Ectodermal cell (in vitro differentiated cells): ENCODE measurements at regions not wholly inside any gene's neighbourhood (a gene's known extent, or its start where the extent isn't known, plus 50 kb on each side); places are given as distances from the start of the nearest gene placed in this dataset.
"Not testable (repeated sequence)": the region's sequence is repeated elsewhere in the genome, so short reads cannot be mapped to it uniquely, and the experiment has no call there.

ENCODE experiments used
- H3K27ac ChIP-seq: 2 replicates; pipeline ENCODE4 v1.7.0; 2013; ENCODE audit warnings: mild to moderate bottlenecking, low read depth, low read length; ENCODE audit not compliant: insufficient read depth, poor library complexity, severe bottlenecking
- H3K27me3 ChIP-seq: 2 replicates; pipeline ENCODE4 v1.7.0; 2013; ENCODE audit warnings: mild to moderate bottlenecking, low read length; ENCODE audit not compliant: insufficient read depth, control insufficient read depth, poor library complexity, severe bottlenecking
- H3K36me3 ChIP-seq: one replicate; pipeline ENCODE4 v1.7.0; 2013; ENCODE audit warnings: low read length; ENCODE audit not compliant: control insufficient read depth, insufficient read depth
- H3K4me1 ChIP-seq: one replicate; pipeline ENCODE4 v1.7.0; 2013; ENCODE audit warnings: low read length; ENCODE audit not compliant: control insufficient read depth, insufficient read depth
- H3K4me3 ChIP-seq: 2 replicates; pipeline ENCODE4 v1.7.0; 2013; ENCODE audit warnings: low read depth, low read length, control low read depth; ENCODE audit not compliant: insufficient read depth
- H3K9me3 ChIP-seq: 2 replicates; pipeline ENCODE4 v1.7.0; 2013; ENCODE audit warnings: mild to moderate bottlenecking, low read length, moderate library complexity; ENCODE audit not compliant: control insufficient read depth
- WGBS, 2 experiments: methylation state at CpG; one replicate each; pipeline ENCODE4 v1.1.7; 2013; ENCODE audit warnings: missing lambda C conversion rate in 2 of 2; 5-methylcytosine and 5-hydroxymethylcytosine counted together

- no peaks in the 10 kb centered on the region for H3K36me3 ChIP-seq
- H3K27ac ChIP-seq = no peak overlapping the region
- peaks cover 8% of the 10 kb centered on the region for H3K4me1 ChIP-seq
- H3K9me3 ChIP-seq = no peaks in the 10 kb centered on the region
- no peak overlapping the region for H3K4me3 ChIP-seq
- no peaks in the 10 kb centered on the region for H3K27me3 ChIP-seq
These were observed 549.0 kb downstream of the KCNT2 start for GRCh38 chr1:196059210-196059609.

GRCh38 chr1:196056966-196057365, 551.3 kb downstream of the KCNT2 start:
- Histone ChIP-seq H3K27ac (no peak overlapping the region), H3K4me3 (no peak overlapping the region)
- 72 to 73% methylated on average over 4 of the region's 4 CpGs for WGBS, 2 experiments

GRCh38 chr1:196049407-196049806, 558.8 kb downstream of the KCNT2 start:
- WGBS, 2 experiments = 91 to 100% methylated on average over 2 of the region's 2 CpGs

More at GRCh38 chr1:196056966-196057365, 551.3 kb downstream of the KCNT2 start:
- Histone ChIP-seq H3K4me1 (peaks cover 8% of the 10 kb centered on the region), H3K9me3 (no peaks in the 10 kb centered on the region), H3K36me3 (no peaks in the 10 kb centered on the region), H3K27me3 (no peaks in the 10 kb centered on the region)

GRCh38 chr1:196043268-196043667, 565.0 kb downstream of the KCNT2 start:
- H3K9me3 ChIP-seq = no peaks in the 10 kb centered on the region
- H3K27me3 ChIP-seq = no peaks in the 10 kb centered on the region
- H3K4me1 ChIP-seq = no peaks in the 10 kb centered on the region
- no peak overlapping the region for H3K4me3 ChIP-seq
- no peak overlapping the region for H3K27ac ChIP-seq
- H3K36me3 ChIP-seq = peaks cover 5% of the 10 kb centered on the region
- 100% methylated on average over 2 of the region's 2 CpGs for WGBS, 2 experiments

More at GRCh38 chr1:196049407-196049806, 558.8 kb downstream of the KCNT2 start:
- Histone ChIP-seq H3K36me3 (no peaks in the 10 kb centered on the region), H3K27me3 (no peaks in the 10 kb centered on the region), H3K9me3 (no peaks in the 10 kb centered on the region), H3K4me3 (no peak overlapping the region), H3K27ac (no peak overlapping the region), H3K4me1 (no peaks in the 10 kb centered on the region)

GRCh38 chr1:196034080-196034706, 574.0 kb downstream of the KCNT2 start:
- no peaks in the 10 kb centered on the region for H3K9me3 ChIP-seq
- 46 to 58% methylated on average over 4 to 5 of the region's 6 CpGs for WGBS, 2 experiments
- H3K4me1 ChIP-seq = peaks cover 9% of the 10 kb centered on the region
- no peaks in the 10 kb centered on the region for H3K36me3 ChIP-seq
- peak overlapping the region; percentile 48 for H3K27ac ChIP-seq
- H3K4me3 ChIP-seq = peak overlapping the region; percentile 6
- no peaks in the 10 kb centered on the region for H3K27me3 ChIP-seq

- H3K27me3 ChIP-seq, H3K9me3 ChIP-seq, H3K4me3 ChIP-seq, H3K36me3 ChIP-seq, H3K27ac ChIP-seq, H3K4me1 ChIP-seq: not testable (repeated sequence)
- WGBS, 2 experiments = 100% methylated on average over 1 of the region's 2 CpGs
These were observed 576.9 kb downstream of the KCNT2 start for GRCh38 chr1:196031387-196031786.

GRCh38 chr1:196030455-196030854, 577.8 kb downstream of the KCNT2 start:
- Histone ChIP-seq H3K27ac (no peak overlapping the region), H3K27me3 (no peaks in the 10 kb centered on the region), H3K4me1 (peaks cover 9% of the 10 kb centered on the region), H3K4me3 (no peak overlapping the region), H3K36me3 (no peaks in the 10 kb centered on the region), H3K9me3 (no peaks in the 10 kb centered on the region)
- WGBS, 2 experiments = no CpG with 5 or more reads among the region's 1 CpG

GRCh38 chr1:196029410-196029809, 578.8 kb downstream of the KCNT2 start:
- no CpG with 5 or more reads among the region's 1 CpG for WGBS, 2 experiments
- H3K36me3 ChIP-seq = no peaks in the 10 kb centered on the region
- H3K27me3 ChIP-seq = no peaks in the 10 kb centered on the region
- H3K9me3 ChIP-seq = no peaks in the 10 kb centered on the region
- no peak overlapping the region for H3K27ac ChIP-seq
- H3K4me3 ChIP-seq = no peak overlapping the region
- peaks cover 7% of the 10 kb centered on the region for H3K4me1 ChIP-seq

- Histone ChIP-seq H3K27ac (no peak overlapping the region), H3K36me3 (no peaks in the 10 kb centered on the region), H3K4me3 (no peak overlapping the region), H3K9me3 (no peaks in the 10 kb centered on the region), H3K27me3 (no peaks in the 10 kb centered on the region), H3K4me1 (no peaks in the 10 kb centered on the region)
- no CpG with 5 or more reads among the region's 1 CpG for WGBS, 2 experiments
These were observed 581.1 kb downstream of the KCNT2 start for GRCh38 chr1:196027127-196027526.

GRCh38 chr1:196021174-196021573, 587.1 kb downstream of the KCNT2 start:
- H3K9me3 ChIP-seq, H3K27me3 ChIP-seq, H3K27ac ChIP-seq, H3K4me3 ChIP-seq, H3K4me1 ChIP-seq, H3K36me3 ChIP-seq: not testable (repeated sequence)
- WGBS, 2 experiments = 91 to 97% methylated on average over 7 of the region's 7 CpGs

GRCh38 chr1:196009362-196009761, 598.9 kb downstream of the KCNT2 start:
- Histone ChIP-seq H3K4me1 (no peaks in the 10 kb centered on the region), H3K36me3 (no peaks in the 10 kb centered on the region), H3K27me3 (no peaks in the 10 kb centered on the region), H3K9me3 (no peaks in the 10 kb centered on the region), H3K27ac (no peak overlapping the region), H3K4me3 (no peak overlapping the region)
